SHP77 treated with DMSO at 0.1 percent for 48 hours (cell line): ENCODE measurements at regions not wholly inside any gene's neighbourhood (a gene's known extent, or its start where the extent isn't known, plus 50 kb on each side); places are given as distances from the start of the nearest gene placed in this dataset.
"Not testable (repeated sequence)": the region's sequence is repeated elsewhere in the genome, so short reads cannot be mapped to it uniquely, and the experiment has no call there.

Source experiments
- DNase-seq: peaks from one replicate; lab custom pipeline; 2025; lab: John Stamatoyannopoulos, UW

DNA sequence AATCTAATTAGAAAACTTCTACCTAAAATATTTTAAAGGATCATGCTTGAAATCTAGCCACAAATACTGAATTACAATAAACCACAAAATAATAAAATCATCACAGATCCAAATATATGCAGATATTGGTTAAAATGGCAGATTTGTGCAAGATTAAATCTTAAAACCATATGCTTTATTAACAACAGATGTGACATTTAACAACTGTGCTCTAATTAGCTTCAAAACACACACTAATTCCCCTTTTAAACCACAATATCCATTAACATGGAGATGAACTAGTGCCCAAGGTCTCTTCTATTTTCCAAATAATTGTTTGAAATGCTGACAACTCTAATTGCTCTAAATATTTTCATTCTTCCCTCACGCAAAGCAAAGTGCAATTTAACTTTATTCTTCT is 1530.3 kb downstream of the SI start:
- no peak for DNase-seq

DNA sequence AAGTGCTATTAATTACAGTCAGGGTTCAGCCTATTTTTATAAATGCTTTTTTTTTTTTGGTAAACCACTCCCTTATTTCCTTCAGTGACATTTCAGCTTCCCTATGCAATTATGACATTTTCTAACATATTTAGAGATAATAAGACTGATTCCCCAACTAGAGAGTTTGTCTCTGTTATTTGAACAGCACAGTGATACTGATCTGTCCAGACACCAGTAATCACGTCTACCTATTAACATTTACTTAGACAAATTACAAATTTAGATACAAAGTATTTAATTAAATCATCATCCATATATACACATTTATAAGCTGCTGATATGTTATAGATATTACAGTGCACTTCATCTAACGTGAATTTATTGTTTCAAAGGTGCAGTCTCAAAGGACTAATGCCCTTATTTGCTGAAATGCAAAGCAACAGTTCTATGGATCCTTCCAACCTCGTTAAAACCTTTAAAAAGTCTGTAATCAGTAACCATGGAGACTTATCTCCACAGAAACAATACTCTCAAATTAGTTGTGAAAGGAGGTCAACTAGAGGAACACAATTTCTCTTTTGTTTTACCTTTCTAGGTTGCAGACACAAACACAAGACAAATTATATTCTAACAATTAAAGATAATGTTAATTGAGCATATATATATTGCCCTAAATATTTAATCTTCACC is 1531.1 kb downstream of the SI start:
- no peak for DNase-seq

DNA sequence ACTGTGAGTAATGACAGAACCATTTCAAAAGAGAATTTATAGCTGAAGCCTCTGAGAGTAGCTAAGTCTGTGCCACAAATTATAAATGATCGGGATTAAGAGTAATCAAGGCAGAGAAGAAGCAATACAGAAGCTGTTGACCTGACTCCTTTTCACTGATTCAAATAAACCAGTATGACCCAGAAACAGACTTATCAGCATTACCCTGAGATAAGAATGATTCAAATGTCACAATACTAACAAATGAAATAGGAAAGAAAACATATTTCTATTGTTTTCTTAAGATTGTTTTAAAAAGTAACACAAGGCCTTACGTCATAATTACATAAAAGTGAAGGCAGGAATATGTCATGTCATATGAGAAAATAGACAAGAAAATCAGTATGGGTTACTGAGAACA is 1534.6 kb downstream of the SI start:
- DNase-seq: no peak

DNA sequence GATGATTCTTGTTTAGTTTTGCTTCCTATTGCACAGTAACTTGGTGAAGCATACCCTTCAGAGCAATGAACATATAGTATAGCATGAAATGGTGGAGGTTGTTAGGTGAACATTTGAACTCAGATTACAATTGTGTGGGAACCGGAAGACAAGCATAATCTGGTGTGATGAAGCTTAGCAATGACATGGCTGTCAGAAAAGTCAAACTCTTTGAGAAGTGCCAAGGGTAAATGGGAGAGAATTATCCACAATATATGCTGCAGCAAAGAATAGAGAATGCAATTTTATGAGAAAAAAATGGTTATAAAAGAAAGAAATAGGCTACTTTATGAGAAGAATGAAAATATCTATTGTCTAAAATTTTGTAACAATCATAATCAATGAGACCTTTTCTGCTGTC is 1536.7 kb downstream of the SI start:
- DNase-seq: no peak

DNA sequence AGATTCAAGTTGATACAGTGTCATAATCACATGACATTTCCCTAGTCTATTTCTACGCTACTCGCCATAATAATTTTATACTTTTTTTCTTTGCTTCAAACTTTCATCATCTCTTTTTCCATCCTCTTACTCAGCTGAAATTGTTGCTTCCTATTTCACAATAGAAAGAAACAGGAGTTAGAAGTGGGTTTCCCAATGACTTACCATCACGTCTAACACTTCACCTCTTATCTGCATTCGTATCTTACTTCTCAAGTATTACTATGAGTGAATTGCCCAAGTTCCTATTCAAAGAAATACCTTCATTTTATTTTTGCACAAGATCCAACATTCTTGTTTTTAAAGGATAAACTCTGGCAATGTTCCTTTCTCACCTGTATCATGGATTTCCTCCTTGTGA is 1539.9 kb downstream of the SI start:
- no peak for DNase-seq

DNA sequence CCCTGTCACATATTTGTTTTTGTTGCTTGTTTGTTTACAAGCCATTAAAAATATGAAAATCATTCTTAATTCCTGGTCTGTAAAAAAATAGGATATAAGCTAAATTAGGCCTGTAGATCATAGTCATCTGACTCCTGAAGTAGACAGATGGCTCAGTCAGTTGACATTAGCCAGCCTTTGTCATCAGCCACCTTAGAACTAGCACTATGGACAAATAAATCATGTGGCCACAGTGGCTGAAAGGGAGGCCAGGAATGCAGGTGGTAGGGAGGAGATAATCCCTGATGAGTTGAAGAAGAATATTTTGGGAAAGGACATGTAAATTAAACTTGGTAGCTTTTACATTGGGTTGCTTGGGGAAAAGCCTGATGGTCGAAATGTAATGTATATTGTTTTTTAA is 1544.9 kb downstream of the SI start:
- DNase-seq: peak; percentile 16

DNA sequence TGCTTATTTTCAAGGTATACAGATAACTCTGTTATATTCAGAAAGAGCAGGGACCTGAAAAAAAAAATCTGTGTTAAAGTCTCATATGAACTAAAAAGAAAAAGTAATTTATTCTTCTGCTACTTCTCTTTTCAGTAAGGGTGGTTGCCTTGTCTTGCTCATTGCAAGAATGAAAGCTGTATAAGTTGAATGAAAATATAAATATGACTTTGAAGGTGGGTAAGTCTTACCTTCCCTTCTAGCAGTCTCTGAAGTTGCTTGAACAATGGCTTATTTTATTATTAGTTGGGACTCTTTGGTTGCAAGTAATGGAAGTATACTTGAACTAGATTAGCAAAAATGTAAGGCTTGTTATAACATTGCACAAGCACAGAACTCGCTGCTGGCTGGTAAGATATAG is 1554.9 kb downstream of the SI start:
- no peak for DNase-seq

DNA sequence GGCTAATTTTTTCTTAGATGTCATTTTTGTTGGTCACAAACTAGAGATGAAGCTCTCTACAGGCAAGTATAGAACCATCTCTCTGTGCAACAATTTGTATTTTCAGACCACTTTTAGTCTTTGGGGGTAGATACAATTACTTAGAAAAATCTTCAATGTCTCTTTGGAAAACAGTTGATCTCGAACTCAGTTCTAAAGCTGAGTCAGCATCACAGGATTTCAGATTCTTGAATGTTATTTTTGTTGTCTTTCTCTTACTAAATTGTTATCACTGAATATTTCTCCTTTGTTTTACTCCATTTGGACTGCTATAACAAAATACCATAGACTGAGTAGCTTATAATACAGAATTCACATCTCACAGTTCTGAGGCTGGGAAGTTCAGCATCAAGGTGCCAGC is 1557.0 kb downstream of the SI start:
- no peak for DNase-seq

DNA sequence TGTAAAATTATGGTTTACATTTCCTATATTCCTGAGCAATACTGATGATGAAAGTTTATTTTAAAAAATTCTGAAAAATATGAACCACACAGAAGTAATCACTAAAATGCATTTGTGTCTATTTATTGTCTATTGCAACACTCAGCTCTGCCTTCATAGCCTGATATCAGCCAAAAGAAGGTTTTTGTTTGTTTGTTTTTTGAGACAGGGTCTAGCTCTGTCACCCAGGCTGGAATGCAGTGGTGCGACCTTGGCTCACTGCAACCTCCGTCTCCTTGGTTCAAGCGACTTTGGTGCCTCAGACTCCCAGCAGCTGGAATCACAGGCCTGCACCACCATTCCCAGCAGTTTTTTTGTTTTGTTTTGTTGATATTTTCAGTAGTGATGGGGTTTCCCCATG is 1560.2 kb downstream of the SI start:
- DNase-seq: no peak

DNA sequence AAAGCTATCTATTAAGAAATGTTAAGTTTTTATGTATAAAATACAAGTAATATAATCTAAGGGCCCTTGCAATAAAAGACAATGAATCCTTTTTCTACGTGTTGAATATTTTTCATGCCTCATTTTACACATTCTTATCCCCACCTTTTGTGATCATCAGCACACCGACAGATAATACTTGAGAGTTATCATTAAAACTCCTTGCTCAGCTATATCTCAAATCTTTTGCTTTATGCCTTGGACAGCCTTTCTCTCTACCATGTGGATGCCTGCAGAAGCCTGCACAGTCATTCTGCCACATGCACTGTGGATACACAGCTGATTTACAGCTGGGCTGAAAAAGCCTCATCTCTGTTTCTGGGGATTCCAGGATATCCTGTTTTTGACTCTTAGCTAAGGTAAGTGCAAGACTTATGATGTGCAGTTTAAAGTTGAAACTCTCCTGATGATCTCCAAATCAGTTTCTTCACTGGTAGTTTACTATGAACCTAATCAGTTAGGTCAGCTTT is 1565.1 kb downstream of the SI start:
- no peak for DNase-seq

DNA sequence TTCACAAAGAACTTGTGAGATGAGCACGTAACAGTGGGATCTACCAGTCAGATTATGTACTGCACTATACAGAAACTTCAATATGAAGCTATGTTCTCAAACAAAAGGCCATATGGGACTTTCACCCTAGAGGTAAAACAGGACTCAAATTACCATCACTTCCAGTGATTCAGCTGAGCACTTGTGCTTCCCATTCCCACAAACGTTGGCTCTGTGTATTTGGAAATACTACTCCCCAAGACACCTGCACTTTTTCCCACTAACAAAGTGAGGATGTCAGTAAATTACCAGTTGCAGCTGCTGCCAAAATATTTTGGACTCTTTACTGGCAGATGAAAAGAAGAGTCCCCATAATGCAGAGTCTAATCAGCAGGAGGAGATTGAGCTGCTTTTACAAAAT is 1570.1 kb downstream of the SI start:
- DNase-seq: peak; percentile 14

DNA sequence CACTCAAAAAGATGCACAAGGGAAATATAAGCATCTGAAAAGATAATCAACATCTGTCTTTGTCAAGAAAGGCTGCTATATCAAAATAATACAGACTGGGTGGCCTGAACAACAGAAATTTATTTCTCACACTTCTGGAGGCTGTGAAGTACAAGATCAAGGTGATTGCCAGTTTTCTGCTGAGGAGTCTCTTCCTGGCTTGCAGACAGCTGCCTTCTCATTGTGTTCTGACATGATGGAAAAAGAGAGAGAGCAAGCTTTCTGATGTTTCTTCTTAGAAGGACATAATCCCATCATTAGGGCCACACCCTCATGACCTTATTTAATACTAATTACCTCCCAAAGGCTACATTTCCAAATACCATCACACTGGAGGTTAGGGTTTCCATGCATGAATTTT is 1573.3 kb downstream of the SI start:
- no peak for DNase-seq

DNA sequence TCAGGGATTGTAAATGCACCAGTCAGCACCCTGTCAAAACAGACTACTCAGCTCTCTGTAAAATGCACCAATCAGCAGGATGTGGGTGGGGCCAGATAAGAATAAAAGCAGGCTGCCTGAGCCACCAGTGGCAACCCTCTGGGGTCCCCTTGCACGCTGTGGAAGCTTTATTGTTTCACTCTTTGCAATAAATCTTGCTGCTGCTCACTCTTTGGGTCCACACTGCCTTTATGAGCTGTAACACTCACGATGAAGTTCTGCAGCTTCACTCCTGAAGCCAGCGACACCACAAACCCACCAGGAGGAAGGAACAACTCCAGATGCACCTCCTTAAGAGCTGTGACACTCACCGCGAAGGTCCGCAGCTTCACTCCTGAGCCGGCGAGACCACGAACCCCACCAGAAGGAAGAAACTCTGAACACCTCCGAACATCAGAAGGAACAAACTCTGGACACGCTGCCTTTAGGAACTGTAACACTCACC is 1578.5 kb downstream of the SI start:
- DNase-seq: not testable (repeated sequence)

DNA sequence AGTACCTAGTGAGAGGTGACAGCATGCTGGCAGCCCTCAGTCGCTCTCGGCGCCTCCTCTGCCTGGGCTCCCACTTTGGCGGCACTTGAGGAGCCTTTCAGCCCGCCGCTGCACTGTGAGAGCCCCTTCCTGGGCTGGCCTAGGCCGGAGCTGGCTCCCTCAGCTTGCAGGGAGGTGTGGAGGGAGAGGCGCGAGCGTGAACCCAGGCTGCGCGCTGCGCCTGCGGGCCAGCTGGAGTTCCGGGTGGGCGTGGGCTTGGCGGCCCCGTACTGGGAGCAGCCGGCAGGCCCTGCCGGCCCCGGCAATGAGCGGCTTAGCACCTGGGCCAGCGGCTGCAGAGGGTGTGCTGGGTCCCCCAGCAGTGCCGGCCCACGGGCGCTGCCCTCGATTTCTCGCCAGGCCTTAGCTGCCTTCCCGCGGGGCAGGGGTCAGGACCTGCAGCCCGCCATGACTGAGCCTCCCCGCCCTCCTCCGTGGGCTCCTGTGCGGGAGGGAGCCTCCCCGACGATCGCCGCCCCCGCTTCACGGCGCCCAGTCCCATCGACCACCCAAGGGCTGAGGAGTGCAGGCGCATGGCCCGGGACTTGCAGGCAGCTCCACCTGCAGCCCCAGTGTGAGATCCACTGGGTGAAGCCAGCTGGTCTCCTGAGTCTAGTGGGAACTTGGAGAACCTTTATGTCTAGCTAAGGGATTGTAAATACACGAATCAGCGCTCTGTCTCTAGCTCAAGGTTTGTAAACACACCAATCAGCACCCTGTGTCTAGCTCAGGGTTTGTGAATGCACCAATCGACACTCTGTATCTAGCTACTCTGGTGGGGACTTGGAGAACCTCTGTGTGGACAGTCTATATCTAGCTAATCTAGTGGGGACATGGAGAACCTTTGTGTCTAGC is 1579.2 kb downstream of the SI start:
- not testable (repeated sequence) for DNase-seq

DNA sequence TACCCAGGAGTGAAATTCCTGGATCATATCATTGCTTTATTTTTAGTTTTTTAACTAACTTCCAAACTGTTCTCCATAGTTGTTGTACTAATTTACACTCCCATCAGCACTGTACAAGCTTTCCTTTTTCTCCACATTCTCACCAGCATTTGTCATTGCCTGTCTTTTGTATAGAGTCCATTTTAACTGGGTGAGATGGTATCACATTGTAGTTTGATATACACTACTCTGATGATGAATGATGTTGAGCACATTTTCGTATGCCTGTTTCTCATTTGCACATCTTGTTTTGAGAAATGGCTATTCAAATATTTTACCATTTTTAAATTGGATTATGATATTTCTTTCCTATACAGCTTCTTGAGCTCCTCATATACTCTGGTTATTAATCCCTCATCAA is 1586.6 kb downstream of the SI start:
- DNase-seq: no peak

DNA sequence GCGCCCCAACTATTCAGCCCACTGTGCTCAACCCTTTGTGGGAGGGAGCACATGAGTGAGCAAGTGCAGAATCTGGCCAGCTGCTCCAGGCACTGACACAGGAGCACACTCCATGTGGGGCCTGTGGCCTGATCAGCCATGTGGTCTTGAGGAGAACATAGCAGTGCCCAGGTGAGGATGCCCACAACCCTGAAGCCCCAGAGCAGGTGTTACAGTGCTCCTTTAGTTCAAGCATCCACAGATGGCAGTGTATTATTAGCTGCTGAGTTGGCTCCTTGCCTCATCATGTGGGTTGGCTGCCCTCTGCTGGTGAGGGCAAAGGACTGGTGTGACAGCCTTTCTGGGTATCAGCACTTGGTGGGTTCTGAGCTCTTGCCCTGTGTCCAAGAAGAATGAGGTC is 1588.2 kb downstream of the SI start:
- no peak for DNase-seq

DNA sequence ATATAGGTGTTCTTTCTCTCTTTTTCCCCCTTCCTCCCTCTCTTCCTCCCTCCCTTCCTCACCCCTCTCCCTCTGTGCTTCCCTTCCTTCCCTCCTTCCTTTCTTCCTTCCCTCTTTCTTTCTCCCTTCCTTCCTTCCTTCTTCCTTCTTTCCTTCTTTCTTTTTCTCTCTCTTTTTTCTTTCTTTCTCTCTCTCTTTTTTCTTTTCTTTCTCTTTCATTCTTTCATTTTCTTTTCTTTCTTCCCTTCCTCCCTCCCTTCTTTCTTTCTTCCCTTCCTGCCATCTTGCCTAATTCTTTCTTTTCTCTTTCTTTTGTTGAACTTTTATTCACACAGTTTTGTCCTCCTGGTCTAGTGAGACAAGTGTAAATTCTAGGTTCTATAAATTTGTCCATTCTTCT is 1595.6 kb downstream of the SI start:
- no peak for DNase-seq

DNA sequence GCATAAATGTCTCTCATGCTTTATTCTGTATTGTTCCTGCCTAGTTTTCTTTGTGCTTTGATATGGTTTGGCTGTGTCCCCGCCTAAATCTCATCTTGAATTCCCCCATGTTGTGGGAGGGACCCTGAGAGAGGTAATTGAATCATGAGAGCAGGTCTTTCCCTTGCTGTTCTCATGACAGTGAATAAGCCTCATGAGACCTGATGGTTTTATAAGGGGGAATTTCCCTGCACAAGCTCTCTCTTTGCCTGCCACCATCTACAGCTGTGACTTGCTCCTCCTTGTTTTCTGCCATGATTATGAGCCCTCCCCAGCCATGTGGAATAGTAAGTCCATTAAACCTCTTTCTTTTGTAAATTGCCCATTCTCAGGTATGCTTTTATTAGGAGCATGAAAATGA is 1596.6 kb downstream of the SI start:
- no peak for DNase-seq

DNA sequence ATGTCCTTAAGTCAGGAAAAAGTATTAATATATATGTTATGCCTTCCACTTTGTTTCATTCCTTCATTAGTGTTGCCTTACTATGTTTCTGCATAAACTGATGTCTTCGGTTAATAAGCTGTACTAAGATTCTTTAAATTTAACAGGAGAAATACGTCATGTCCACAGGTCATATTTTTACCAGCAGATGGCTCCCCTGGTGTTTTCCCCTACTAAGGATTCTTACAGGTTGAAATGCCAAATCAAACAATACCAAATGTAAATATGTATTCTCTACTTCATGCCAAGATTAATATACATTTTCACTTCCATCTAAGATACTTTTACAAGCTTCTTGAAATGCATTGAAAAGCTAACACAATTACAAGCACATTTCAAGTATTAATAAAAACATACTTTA is 1602.1 kb downstream of the SI start:
- no peak for DNase-seq

DNA sequence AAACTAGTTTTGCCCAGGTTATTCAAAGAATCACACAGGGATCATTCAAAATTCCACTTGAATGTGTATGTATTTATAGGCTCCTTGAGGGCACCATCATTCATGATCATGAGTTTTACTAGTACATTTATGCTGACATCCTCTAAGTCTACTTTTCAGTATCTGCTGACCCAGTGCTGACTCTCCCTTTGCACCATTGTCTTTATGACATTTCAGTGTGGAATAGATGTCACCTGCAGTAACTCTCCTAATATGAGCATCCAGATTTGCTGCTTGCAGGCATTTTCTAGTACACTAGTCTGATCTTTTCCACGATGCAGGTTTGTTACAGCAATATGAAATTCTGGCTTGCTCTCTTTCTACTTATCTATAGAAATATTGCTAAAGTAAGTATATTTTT is 1603.5 kb downstream of the SI start:
- DNase-seq: no peak

DNA sequence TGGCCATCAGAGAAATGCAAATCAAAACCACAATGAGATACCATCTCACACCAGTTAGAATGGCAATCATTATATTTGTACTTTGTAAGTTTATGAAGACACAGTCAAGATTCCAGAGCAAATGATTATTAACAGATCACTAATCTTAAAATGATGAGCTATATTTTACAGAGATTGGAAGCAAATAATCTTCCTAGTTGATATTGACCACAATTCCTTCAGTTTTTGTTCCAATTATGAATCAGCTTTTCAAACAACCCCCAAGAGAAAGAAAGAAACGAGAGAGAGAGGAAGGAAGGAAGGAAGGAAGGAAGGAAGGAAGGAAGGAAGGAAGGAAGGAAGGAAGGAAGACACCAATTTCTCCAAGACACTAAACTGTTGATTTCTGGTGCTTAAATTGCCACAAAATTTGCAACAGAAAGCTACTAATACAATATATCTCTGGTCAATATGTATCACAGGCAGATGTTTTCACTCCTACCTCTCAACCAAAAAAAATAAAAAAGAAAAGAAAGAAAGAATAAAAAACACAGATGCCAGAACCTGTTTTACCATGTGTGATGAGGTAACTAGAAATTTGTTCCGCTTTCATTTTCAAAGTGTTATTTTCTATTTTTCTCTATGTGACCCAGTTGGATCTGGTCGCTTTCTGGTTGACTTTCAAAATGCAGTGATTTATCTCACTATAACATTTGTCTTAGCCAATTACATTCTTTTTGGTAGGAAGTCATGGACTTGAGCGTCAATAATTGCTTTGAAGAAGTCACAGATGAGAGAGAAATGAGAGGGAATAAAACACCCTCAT is 1609.6 kb downstream of the SI start:
- DNase-seq: no peak

DNA sequence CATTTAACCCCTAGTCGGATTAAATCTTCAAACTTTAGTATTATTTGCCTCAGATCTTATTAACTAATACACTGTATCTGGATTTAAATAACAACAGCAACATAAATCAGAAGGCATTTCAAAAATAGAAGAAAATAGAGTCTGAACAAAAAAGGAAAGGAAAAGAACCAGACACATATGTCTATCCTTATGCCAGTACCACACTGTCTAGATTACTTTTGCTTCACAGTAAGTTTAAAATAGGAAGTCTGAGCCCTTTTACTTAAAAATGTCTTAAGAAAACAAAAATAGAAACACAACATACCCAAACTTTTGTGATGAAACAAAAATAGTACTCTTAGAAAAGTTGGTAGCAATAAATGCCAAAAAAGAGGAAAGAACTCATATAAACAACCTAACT is 1615.8 kb downstream of the SI start:
- DNase-seq: no peak

DNA sequence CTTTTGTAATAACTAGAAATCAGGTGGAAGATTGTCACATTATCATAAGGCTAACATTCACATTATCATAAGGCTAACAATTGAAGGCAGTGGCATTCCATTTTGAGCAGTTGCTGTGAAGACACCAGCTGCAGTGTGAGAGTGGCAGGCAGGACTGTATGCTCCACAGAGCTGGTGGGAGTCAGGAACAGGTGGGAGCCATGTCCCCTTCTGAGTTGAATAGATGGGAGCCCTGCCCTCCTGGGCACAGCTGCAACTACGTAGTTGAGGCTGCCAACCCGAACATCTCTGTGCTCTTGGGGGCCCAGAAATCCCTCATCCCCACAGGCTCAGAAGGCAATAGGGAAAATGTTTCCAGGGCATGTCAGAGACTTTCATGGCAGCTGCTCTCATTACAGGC is 1627.6 kb downstream of the SI start:
- no peak for DNase-seq
